Liver (tissue), 8 donors: ENCODE measurements at regions not wholly inside any gene's neighbourhood (a gene's known extent, or its start where the extent isn't known, plus 50 kb on each side); places are given as distances from the start of the nearest gene placed in this dataset.
"Not testable (repeated sequence)": the region's sequence is repeated elsewhere in the genome, so short reads cannot be mapped to it uniquely, and the experiment has no call there.

ENCODE experiments used
- DNase-seq: peaks from one replicate; pipeline ENCODE4 v3.0.0-alpha.2; 2017; ENCODE audit warnings: low spot score
- H3K27ac ChIP-seq, 2 donors: one replicate each; pipeline ENCODE4 v1.7.0; 2013; ENCODE audit warnings: inconsistent platforms in 2 of 2, low read length in 2 of 2, control low read depth in 1 of 2, low read depth in 1 of 2, mild to moderate bottlenecking in 1 of 2
- H3K27me3 ChIP-seq, 4 donors: one replicate each; pipeline versions ENCODE4 v1.6.1 to v1.7.0; 2013; ENCODE audit warnings: low read length in 3 of 4, inconsistent platforms in 1 of 4, mild to moderate bottlenecking in 1 of 4, moderate library complexity in 1 of 4; ENCODE audit not compliant: control insufficient read depth in 4 of 4, insufficient read depth in 4 of 4
- H3K36me3 ChIP-seq, 4 donors: one replicate each; pipeline versions ENCODE4 v1.6.1 to v1.7.0; 2013; ENCODE audit warnings: low read length in 3 of 4, mild to moderate bottlenecking in 3 of 4, low read depth in 1 of 4, moderate library complexity in 1 of 4; ENCODE audit not compliant: control insufficient read depth in 4 of 4, insufficient read depth in 3 of 4
- H3K4me1 ChIP-seq, 4 donors: one replicate each; pipeline versions ENCODE4 v1.6.1 to v1.7.0; 2013; ENCODE audit warnings: low read length in 3 of 4, mild to moderate bottlenecking in 3 of 4, moderate library complexity in 1 of 4; ENCODE audit not compliant: control insufficient read depth in 4 of 4, insufficient read depth in 4 of 4
- H3K4me3 ChIP-seq, 3 donors: one replicate each; pipeline versions ENCODE4 v1.6.1 to v1.7.0; 2013; ENCODE audit warnings: low read length in 3 of 3, control low read depth in 1 of 3, low read depth in 1 of 3, mild to moderate bottlenecking in 1 of 3
- H3K9ac ChIP-seq, 2 donors: one replicate each; pipeline ENCODE4 v1.7.0; 2013; ENCODE audit warnings: low read length in 2 of 2, mild to moderate bottlenecking in 2 of 2, moderate library complexity in 2 of 2, control low read depth in 1 of 2, low read depth in 1 of 2
- H3K9me3 ChIP-seq, 4 donors: one replicate each; pipeline versions ENCODE4 v1.6.1 to v1.7.0; 2013; ENCODE audit warnings: low read length in 3 of 4; ENCODE audit not compliant: control insufficient read depth in 4 of 4
- CTCF ChIP-seq: fragments of 150-350 bp; IDR thresholded peaks from 2 replicates; pipeline ENCODE4 v1.5.1; 2017; ENCODE audit warnings: improper control_type of control experiment, low read depth, low read length; ENCODE audit not compliant: missing input control
- EGR1 ChIP-seq, 2 donors: IDR thresholded peaks; 2 replicates each; pipeline ENCODE4 v1.6.1; 2016 to 2018; ENCODE audit warnings: antibody characterized with exemption in 2 of 2, low read depth in 2 of 2
- FOXA1 ChIP-seq: IDR thresholded peaks from 2 replicates; pipeline ENCODE4 v1.6.1; 2016; ENCODE audit warnings: antibody characterized with exemption
- FOXA2 ChIP-seq: IDR thresholded peaks from 2 replicates; pipeline ENCODE4 v1.6.1; 2016; ENCODE audit warnings: antibody characterized with exemption
- GABPA ChIP-seq, 2 donors: IDR thresholded peaks in 1 of 2; conservative IDR thresholded peaks in 1 of 2; 2 replicates each; pipeline ENCODE4 v1.6.1; 2016; ENCODE audit warnings: antibody characterized with exemption in 2 of 2, mild to moderate bottlenecking in 1 of 2, moderate library complexity in 1 of 2
- HNF4A ChIP-seq, 2 donors: conservative IDR thresholded peaks; 2 replicates each; pipeline ENCODE4 v1.6.1; 2016; ENCODE audit warnings: antibody characterized with exemption in 2 of 2, mild to moderate bottlenecking in 2 of 2
- JUND ChIP-seq, 2 donors: IDR thresholded peaks; 2 replicates each; pipeline ENCODE4 v1.6.1; 2016; ENCODE audit warnings: antibody characterized with exemption in 2 of 2
- MAX ChIP-seq: IDR thresholded peaks from 2 replicates; pipeline ENCODE4 v1.6.1; 2016; ENCODE audit warnings: antibody characterized with exemption
- NR2F2 ChIP-seq: IDR thresholded peaks from 2 replicates; pipeline ENCODE4 v1.6.1; 2016; ENCODE audit warnings: antibody characterized with exemption
- RAD21 ChIP-seq, 2 donors: IDR thresholded peaks; 2 replicates each; pipeline ENCODE4 v1.6.1; 2016; ENCODE audit warnings: antibody characterized with exemption in 2 of 2, mild to moderate bottlenecking in 2 of 2
- SP1 ChIP-seq: IDR thresholded peaks from 2 replicates; pipeline ENCODE4 v1.6.1; 2018; ENCODE audit warnings: antibody characterized with exemption, mild to moderate bottlenecking
- TAF1 ChIP-seq: conservative IDR thresholded peaks from 2 replicates; pipeline ENCODE4 v1.6.1; 2016; ENCODE audit warnings: antibody characterized with exemption, mild to moderate bottlenecking
- YY1 ChIP-seq: IDR thresholded peaks from 2 replicates; pipeline ENCODE4 v1.6.1; 2016; ENCODE audit warnings: antibody characterized with exemption, mild to moderate bottlenecking
- WGBS: extraction: QIAGEN DNeasy Blood & Tissue Kit; methylation state at CpG from one replicate; pipeline ENCODE4 v1.1.7; 2013; 5-methylcytosine and 5-hydroxymethylcytosine counted together
- TF ChIP-seq, protein P1 (sequence below): IDR thresholded peaks from 2 replicates; pipeline ENCODE4 v1.6.1; 2016; ENCODE audit warnings: antibody characterized with exemption
- donor health status: healthy.
- donor health status: healthy.
- donor health status: healthy.
- donor health status: healthy.
- donor health status: healthy.

GRCh38 chr4:33725861-33726260 lies 2518.5 kb downstream of the ARAP2 start:
- Histone ChIP-seq H3K27ac (no peak overlapping the region), H3K4me3 (no peak overlapping the region), H3K4me1 (no peaks in the 10 kb centered on the region), H3K9ac (no peak overlapping the region), H3K9me3 (no peaks in the 10 kb centered on the region), H3K27me3 (peaks cover 0 to 3% (median 0%) of the 10 kb centered on the region in 4 donors), H3K36me3 (no peaks in the 10 kb centered on the region)
- no peak for DNase-seq
- no peak for TF ChIP-seq RAD21 (IDR thresholded peaks at IDR 0.05)
- WGBS: 66% methylated on average over 2 of the region's 2 CpGs

GRCh38 chr4:33737726-33738125 lies 2506.6 kb downstream of the ARAP2 start:
- H3K27ac ChIP-seq: no peak overlapping the region
- WGBS: 61% methylated on average over 2 of the region's 2 CpGs
- no peaks in the 10 kb centered on the region for H3K9me3 ChIP-seq
- no peak overlapping the region for H3K4me3 ChIP-seq
- no peaks in the 10 kb centered on the region for H3K36me3 ChIP-seq
- no peak overlapping the region for H3K9ac ChIP-seq
- H3K27me3 ChIP-seq: no peaks in the 10 kb centered on the region
- no peak for TF ChIP-seq FOXA1
- TF ChIP-seq TAF1: no peak
- TF ChIP-seq SP1: no peak
- TF ChIP-seq NR2F2: no peak
- no peak for TF ChIP-seq CTCF
- TF ChIP-seq EGR1 (IDR thresholded peaks at IDR 0.05; ENCODE audit: low read depth in 2 of 2): no peak
- no peak for TF ChIP-seq YY1
- TF ChIP-seq FOXA2: no peak
- TF ChIP-seq MAX: no peak
- TF ChIP-seq JUND (IDR thresholded peaks at IDR 0.05): no peak
- TF ChIP-seq, protein P1, sequence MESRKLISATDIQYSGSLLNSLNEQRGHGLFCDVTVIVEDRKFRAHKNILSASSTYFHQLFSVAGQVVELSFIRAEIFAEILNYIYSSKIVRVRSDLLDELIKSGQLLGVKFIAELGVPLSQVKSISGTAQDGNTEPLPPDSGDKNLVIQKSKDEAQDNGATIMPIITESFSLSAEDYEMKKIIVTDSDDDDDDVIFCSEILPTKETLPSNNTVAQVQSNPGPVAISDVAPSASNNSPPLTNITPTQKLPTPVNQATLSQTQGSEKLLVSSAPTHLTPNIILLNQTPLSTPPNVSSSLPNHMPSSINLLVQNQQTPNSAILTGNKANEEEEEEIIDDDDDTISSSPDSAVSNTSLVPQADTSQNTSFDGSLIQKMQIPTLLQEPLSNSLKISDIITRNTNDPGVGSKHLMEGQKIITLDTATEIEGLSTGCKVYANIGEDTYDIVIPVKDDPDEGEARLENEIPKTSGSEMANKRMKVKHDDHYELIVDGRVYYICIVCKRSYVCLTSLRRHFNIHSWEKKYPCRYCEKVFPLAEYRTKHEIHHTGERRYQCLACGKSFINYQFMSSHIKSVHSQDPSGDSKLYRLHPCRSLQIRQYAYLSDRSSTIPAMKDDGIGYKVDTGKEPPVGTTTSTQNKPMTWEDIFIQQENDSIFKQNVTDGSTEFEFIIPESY: no peak
- no peak for TF ChIP-seq RAD21 (IDR thresholded peaks at IDR 0.05)
- no peak for TF ChIP-seq HNF4A (conservative IDR thresholded peaks at IDR 0.05)
- DNase-seq: no peak
- no peaks in the 10 kb centered on the region for H3K4me1 ChIP-seq

DNA sequence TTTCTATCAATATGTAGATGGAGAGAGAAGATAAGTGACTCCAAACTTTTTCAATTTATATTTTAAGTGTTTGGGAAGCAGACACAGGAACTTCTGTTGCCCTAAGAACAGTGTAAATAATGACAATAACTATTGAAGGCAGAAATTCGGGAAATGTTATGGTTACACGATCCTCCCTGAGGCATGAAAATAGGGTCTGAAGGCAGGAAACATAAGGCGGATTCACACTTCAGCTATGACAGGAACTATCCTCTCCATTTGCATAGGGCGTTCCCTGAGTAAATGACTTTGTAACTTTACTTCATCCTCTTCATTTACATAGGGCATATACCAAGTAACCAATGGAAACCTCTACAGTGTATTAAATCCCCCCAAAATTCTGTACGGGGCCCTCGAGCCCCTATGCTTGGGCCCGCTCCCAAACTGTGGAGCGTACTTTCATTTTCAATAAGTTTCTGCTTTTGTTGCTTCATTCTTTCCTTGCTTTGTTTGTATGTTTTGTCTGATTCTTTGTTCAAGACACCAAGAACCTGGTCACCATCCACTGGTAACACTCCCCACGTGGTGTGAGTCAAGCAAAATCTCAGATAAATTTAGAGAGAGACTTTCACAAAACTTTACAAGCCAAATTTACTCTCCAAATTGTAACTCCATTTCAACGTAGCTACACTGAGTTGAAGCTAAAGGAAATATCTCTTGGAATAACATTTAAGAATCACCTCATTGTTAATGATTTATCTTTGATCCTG lies 2504.3 kb downstream of the ARAP2 start:
- Histone ChIP-seq H3K27me3 (no peaks in the 10 kb centered on the region), H3K9ac (no peak overlapping the region), H3K36me3 (no peaks in the 10 kb centered on the region), H3K9me3 (peaks cover 0 to 6% (median 0%) of the 10 kb centered on the region in 4 donors), H3K27ac (no peak overlapping the region), H3K4me1 (no peaks in the 10 kb centered on the region), H3K4me3 (no peak overlapping the region)
- WGBS: 69% methylated on average over 10 of the region's 10 CpGs
- no peak for DNase-seq
- TF ChIP-seq GABPA (IDR thresholded peaks at IDR 0.05 in 1 of 2, conservative IDR thresholded peaks at IDR 0.05 in 1 of 2) (no peak), HNF4A (conservative IDR thresholded peaks at IDR 0.05) (no peak), MAX (no peak), JUND (IDR thresholded peaks at IDR 0.05) (no peak), FOXA1 (no peak), EGR1 (IDR thresholded peaks at IDR 0.05; ENCODE audit: low read depth in 2 of 2) (no peak), TAF1 (no peak)

- H3K9ac ChIP-seq, H3K27me3 ChIP-seq, H3K4me1 ChIP-seq, H3K9me3 ChIP-seq, DNase-seq, H3K36me3 ChIP-seq, H3K4me3 ChIP-seq, H3K27ac ChIP-seq: not testable (repeated sequence)
- WGBS: 44% methylated on average over 5 of the region's 5 CpGs
Measured at GRCh38 chr4:33740871-33741270, 2503.4 kb downstream of the ARAP2 start.
